Urothelium cell line (cell line): ENCODE measurements at regions not wholly inside any gene's neighbourhood (a gene's known extent, or its start where the extent isn't known, plus 50 kb on each side); places are given as distances from the start of the nearest gene placed in this dataset.
"Not testable (repeated sequence)": the region's sequence is repeated elsewhere in the genome, so short reads cannot be mapped to it uniquely, and the experiment has no call there.

Source experiments
- DNase-seq: peaks from one replicate; pipeline ENCODE4 v3.0.0; 2011; ENCODE audit warnings: low spot score, mixed read lengths
- FAIRE-seq: peaks from 2 replicates; lab custom pipeline; 2011; peaks lifted over from hg19 to GRCh38; lab: Jason Lieb, UNC

DNA sequence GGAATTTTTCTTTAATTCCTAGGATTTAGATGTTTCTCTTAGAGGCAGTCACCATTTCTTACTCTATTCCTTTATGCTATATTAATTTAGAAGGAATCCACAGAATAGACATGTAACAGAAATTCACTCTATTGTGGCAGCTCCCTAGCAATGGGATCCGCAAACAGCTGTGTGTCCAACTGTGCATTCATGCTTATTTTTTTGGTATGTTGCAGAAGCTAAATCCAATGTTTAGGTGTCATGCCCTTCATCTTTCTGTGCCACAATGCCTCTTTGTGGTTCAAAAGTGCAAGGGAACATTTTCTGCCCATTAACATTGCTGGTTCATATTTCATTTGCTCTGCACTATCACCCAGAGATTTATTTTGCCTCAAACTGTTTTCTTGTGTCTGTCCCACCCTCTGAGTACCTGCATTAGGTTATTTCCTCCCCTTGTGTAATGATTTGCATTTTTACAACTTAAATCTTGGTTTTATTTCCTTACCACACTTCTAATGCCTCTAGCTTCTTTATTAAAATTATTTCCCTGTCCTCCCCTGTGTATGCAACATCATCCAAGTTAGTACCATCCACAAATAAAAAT is 816.5 kb downstream of the EFNA5 start:
- DNase-seq (no peak), FAIRE-seq (no peak)

DNA sequence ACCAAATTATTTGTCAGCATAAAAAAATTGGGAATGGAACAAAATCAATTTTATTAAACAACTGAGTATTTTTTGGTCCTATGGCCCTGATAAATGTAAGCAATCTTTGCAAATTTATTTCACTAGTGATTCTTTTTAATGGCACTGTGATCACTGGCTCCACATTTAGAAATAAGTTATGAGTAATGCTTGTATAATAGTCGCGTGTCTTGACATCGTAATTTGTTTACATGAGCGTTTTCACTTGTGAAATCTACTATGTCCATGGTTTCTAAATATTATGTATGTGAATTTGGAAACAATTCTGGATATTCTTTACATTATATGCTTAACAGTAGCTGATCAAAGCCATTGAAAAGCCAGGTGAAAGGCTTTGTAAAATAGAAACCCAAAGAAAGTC is 817.5 kb downstream of the EFNA5 start:
- no peak for FAIRE-seq
- no peak for DNase-seq

GRCh38 chr5:106849266-106849665 is 821.5 kb downstream of the EFNA5 start:
- no peak for DNase-seq
- FAIRE-seq = no peak

- DNase-seq (peak; percentile 16), FAIRE-seq (no peak)
Measured at GRCh38 chr5:106843812-106844416, 826.8 kb downstream of the EFNA5 start.

GRCh38 chr5:106833517-106833916 is 837.2 kb downstream of the EFNA5 start:
- FAIRE-seq = no peak
- DNase-seq = no peak

GRCh38 chr5:106827061-106827460 is 843.7 kb downstream of the EFNA5 start:
- no peak for DNase-seq

DNA sequence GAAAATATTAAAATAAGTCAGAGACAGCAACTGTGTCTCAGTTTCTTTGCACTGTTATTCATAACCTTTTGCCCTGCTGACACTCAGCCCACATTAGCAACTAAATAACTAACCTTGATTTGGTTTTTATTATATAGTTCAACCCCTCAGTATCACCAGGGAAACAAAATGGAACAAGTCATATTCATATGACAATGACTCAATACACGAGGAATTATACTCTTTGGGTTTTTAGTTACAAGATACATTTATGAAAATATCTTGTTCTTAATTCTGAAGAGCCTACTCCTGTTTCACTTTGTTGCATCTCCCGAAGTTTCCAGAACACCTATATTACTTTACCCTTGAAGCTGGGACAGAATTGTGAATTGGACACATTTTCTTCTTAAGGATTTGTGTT is 845.4 kb downstream of the EFNA5 start:
- no peak for FAIRE-seq
- DNase-seq = no peak

More at GRCh38 chr5:106827061-106827460, 843.7 kb downstream of the EFNA5 start:
- no peak for FAIRE-seq

DNA sequence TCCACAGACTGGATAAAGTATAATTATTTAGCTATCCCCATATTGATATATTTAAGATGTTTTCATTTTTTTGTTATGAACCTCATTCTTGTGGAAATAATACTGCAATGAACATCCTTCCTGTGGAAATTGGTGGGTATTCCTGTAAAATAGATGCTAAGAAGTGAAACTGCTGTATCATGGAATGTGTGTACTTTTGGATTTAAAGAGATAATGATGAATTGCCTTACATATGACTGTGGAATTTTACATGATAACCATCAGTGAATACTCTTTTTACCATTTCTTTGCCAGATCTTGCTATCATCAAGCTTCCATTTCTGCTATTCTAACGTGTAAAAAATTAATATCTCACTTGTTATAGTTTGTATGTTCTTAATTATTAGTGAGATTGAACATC is 847.9 kb downstream of the EFNA5 start:
- DNase-seq (no peak), FAIRE-seq (no peak)

GRCh38 chr5:106818552-106818951 is 852.2 kb downstream of the EFNA5 start:
- no peak for DNase-seq
- FAIRE-seq = no peak

- DNase-seq (no peak), FAIRE-seq (no peak)
Measured at GRCh38 chr5:106814961-106815360, 855.8 kb downstream of the EFNA5 start.

DNA sequence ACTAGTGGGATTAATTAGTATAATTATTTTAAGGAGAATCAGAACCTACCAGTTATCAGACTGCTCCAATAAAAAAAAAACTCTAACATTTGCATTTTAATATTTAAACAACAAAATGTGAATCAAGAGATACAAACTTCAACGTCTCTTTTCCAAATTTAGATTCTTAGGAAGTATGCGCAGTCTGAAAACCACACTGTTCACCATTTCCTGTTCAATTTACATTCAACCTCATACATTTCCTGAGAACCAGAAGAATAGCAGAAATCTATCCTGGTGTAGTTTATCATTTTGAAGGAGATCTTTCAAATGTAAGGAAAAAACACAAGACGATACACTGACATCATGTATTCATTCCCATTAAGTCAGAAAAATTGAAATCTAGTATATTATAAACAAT is 869.2 kb downstream of the EFNA5 start:
- FAIRE-seq (no peak), DNase-seq (no peak)

- FAIRE-seq = no peak
- no peak for DNase-seq
Measured at GRCh38 chr5:106797996-106798395, 872.7 kb downstream of the EFNA5 start.

- DNase-seq (no peak), FAIRE-seq (no peak)
Measured at GRCh38 chr5:106796081-106796480, 874.7 kb downstream of the EFNA5 start.

DNA sequence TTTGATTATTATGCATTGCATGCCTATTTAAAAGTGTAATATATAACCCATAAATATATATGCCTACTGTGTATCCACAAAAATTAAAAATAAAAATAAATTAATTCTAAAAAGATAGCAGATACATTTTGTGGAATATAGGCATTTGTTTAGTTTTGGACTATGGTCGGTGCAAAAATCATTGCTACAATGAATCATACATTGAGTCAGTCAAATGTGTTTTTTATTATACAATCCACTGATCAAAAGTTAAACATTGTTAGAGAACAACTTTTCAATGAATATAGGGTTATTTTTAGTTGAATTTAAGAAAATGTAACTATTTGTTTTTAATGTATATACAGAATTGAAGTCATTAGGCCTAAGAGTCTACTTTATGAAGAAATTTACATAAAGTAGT is 885.9 kb downstream of the EFNA5 start:
- FAIRE-seq (no peak), DNase-seq (no peak)

GRCh38 chr5:106780355-106780754 is 890.4 kb downstream of the EFNA5 start:
- FAIRE-seq (no peak), DNase-seq (no peak)

GRCh38 chr5:106776515-106776914 is 894.2 kb downstream of the EFNA5 start:
- not testable (repeated sequence) for DNase-seq, FAIRE-seq

GRCh38 chr5:106768392-106768791 is 902.3 kb downstream of the EFNA5 start:
- DNase-seq = no peak
- no peak for FAIRE-seq

DNA sequence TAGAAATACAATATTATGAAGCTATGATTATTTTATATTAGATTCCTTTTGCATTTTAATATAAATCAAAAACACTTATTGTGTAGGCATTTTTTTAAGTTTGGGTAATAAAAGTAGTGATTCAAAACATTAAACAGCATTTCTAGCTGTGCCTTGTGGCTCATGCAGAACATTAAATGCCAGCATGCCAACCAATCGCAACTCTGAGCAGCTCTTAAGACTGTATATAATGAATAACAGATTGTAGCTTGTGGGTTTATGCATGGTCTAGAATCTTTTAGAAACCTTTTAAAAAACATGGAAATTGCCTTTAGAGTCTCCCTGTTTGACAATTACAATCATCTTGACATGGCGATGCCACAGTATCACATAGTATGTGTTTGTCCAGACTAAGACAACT is 903.8 kb downstream of the EFNA5 start:
- FAIRE-seq (no peak), DNase-seq (no peak)

- no peak for DNase-seq
- no peak for FAIRE-seq
Measured at GRCh38 chr5:106759581-106759980, 911.2 kb downstream of the EFNA5 start.

GRCh38 chr5:106759152-106759551 is 911.6 kb downstream of the EFNA5 start:
- FAIRE-seq (no peak), DNase-seq (no peak)

GRCh38 chr5:106757672-106758071 is 913.1 kb downstream of the EFNA5 start:
- FAIRE-seq = no peak

GRCh38 chr5:106755789-106756188 is 914.9 kb downstream of the EFNA5 start:
- FAIRE-seq = no peak

More at GRCh38 chr5:106757672-106758071, 913.1 kb downstream of the EFNA5 start:
- DNase-seq = no peak

GRCh38 chr5:106755066-106755465 is 915.7 kb downstream of the EFNA5 start:
- FAIRE-seq = no peak
- DNase-seq = no peak

More at GRCh38 chr5:106755789-106756188, 914.9 kb downstream of the EFNA5 start:
- DNase-seq = no peak
